K562 (cell line): ENCODE measurements at regions not wholly inside any gene's neighbourhood (a gene's known extent, or its start where the extent isn't known, plus 50 kb on each side); places are given as distances from the start of the nearest gene placed in this dataset.

Source experiments
- ASH1L ChIP-seq: fragments of 450-650 bp; IDR thresholded peaks from 2 replicates; pipeline ENCODE4 v1.6.1; 2018; ENCODE audit warnings: borderline replicate concordance, mild to moderate bottlenecking, low read depth; ENCODE audit not compliant: partially characterized antibody
- CAMTA2 ChIP-seq: fragments of 250-450 bp; sonication (Bioruptor Pico); conservative IDR thresholded peaks from 2 replicates; pipeline ENCODE4 v1.5.1; 2022
- CLOCK ChIP-seq: fragments of 250-450 bp; sonication (Bioruptor Pico); IDR thresholded peaks from 2 replicates; pipeline ENCODE4 v1.4.0; 2020; ENCODE audit warnings: mild to moderate bottlenecking, moderate library complexity, borderline replicate concordance
- ETV1 ChIP-seq: fragments of 450-650 bp; conservative IDR thresholded peaks from 2 replicates; pipeline ENCODE4 v1.6.1; 2016; ENCODE audit warnings: missing genetic modification characterization, control low read depth, low read depth, missing compliant biosample characterization
- HDAC1 ChIP-seq, 2 experiments: fragments of 450-650 bp; IDR thresholded peaks; 2 replicates each; pipeline ENCODE4 v1.6.1; 2016 to 2017; ENCODE audit warnings: inconsistent platforms in 1 of 2, mild to moderate bottlenecking in 1 of 2, moderate library complexity in 1 of 2
- HDAC2 ChIP-seq: fragments of 450-650 bp; IDR thresholded peaks from 2 replicates; pipeline ENCODE4 v1.6.1; 2016; ENCODE audit warnings: mild to moderate bottlenecking
- HEY1 ChIP-seq: fragments of 250-450 bp; sonication (Bioruptor Pico); IDR thresholded peaks from 2 replicates; pipeline ENCODE4 v1.5.0; 2020; ENCODE audit warnings: mild to moderate bottlenecking, moderate library complexity, borderline replicate concordance
- HNRNPH1 ChIP-seq: fragments of 200-400 bp; formaldehyde crosslinking; optimal IDR thresholded peaks from 2 replicates; pipeline ENCODE3; 2017; ENCODE audit warnings: low read depth, mild to moderate bottlenecking, low read length, moderate library complexity
- HNRNPUL1 ChIP-seq: fragments of 200-400 bp; formaldehyde crosslinking; IDR thresholded peaks from 2 replicates; pipeline ENCODE4 v1.6.1; 2017; ENCODE audit warnings: low read length
- KDM1A ChIP-seq, 2 experiments: fragments of 450-650 bp; IDR thresholded peaks; 2 replicates each; pipeline ENCODE4 v1.6.1; 2016; ENCODE audit warnings: mild to moderate bottlenecking in 2 of 2
- MTA3 ChIP-seq: fragments of 450-650 bp; formaldehyde crosslinking; IDR thresholded peaks from 2 replicates; pipeline ENCODE4 v1.6.1; 2017; ENCODE audit warnings: mild to moderate bottlenecking, borderline replicate concordance
- NFIC ChIP-seq: fragments of 450-650 bp; IDR thresholded peaks from 2 replicates; pipeline ENCODE4 v1.6.1; 2017; ENCODE audit warnings: mild to moderate bottlenecking, inconsistent platforms
- NFIX ChIP-seq: fragments of 250-450 bp; sonication (Bioruptor Pico); IDR thresholded peaks from 2 replicates; pipeline ENCODE4 v1.4.0; 2020; ENCODE audit warnings: low read depth, mild to moderate bottlenecking, moderate library complexity
- RFX7 ChIP-seq: fragments of 250-450 bp; sonication (Bioruptor Pico); IDR thresholded peaks from 2 replicates; pipeline ENCODE4 v1.5.1; 2021; ENCODE audit warnings: mild to moderate bottlenecking
- SMARCA4 ChIP-seq: fragments of 450-650 bp; IDR thresholded peaks from 2 replicates; pipeline ENCODE4 v1.6.1; 2016
- TCF7 ChIP-seq: sonication (generic); IDR thresholded peaks from 2 replicates; pipeline ENCODE4 v1.6.1; 2016; ENCODE audit warnings: antibody characterized with exemption, borderline replicate concordance
- TSC22D4 ChIP-seq: fragments of 450-650 bp; IDR thresholded peaks from 2 replicates; pipeline ENCODE4 v1.6.1; 2016; ENCODE audit warnings: missing genetic modification characterization, missing biosample characterization, control low read depth
- VEZF1 ChIP-seq: fragments of 200-800 bp; sonication (Bioruptor generic); IDR thresholded peaks from 2 replicates; pipeline ENCODE4 v1.6.1; 2017; ENCODE audit warnings: missing genetic modification characterization, missing compliant biosample characterization
- ZC3H4 ChIP-seq: sonication (generic); formaldehyde crosslinking; IDR thresholded peaks from 2 replicates; pipeline ENCODE4 v1.9.0; 2021; ENCODE audit warnings: missing genetic modification reagents, borderline replicate concordance
- ZEB2 ChIP-seq: fragments of 450-650 bp; IDR thresholded peaks from 2 replicates; pipeline ENCODE4 v1.6.1; 2016
- ZFX ChIP-seq: sonication (generic); formaldehyde crosslinking; IDR thresholded peaks from 2 replicates; pipeline ENCODE4 v1.8.0; 2022; ENCODE audit warnings: mild to moderate bottlenecking, missing genetic modification reagents, moderate library complexity
- ZNF263 ChIP-seq: sonication (generic); formaldehyde crosslinking; IDR thresholded peaks from 2 replicates; pipeline ENCODE4 v1.8.0; 2022; ENCODE audit warnings: mild to moderate bottlenecking, missing genetic modification reagents, borderline replicate concordance
- ZNF589 ChIP-seq: fragments of 200-800 bp; sonication (Bioruptor generic); IDR thresholded peaks from 2 replicates; pipeline ENCODE4 v1.6.1; 2016; ENCODE audit warnings: low read depth, missing genetic modification characterization, missing compliant biosample characterization
- TF ChIP-seq, protein P1 (sequence below): fragments of 450-650 bp; IDR thresholded peaks from one replicate; pipeline ENCODE4 v1.6.1; 2018; ENCODE audit warnings: mild to moderate bottlenecking, moderate library complexity; ENCODE audit not compliant: partially characterized antibody

DNA sequence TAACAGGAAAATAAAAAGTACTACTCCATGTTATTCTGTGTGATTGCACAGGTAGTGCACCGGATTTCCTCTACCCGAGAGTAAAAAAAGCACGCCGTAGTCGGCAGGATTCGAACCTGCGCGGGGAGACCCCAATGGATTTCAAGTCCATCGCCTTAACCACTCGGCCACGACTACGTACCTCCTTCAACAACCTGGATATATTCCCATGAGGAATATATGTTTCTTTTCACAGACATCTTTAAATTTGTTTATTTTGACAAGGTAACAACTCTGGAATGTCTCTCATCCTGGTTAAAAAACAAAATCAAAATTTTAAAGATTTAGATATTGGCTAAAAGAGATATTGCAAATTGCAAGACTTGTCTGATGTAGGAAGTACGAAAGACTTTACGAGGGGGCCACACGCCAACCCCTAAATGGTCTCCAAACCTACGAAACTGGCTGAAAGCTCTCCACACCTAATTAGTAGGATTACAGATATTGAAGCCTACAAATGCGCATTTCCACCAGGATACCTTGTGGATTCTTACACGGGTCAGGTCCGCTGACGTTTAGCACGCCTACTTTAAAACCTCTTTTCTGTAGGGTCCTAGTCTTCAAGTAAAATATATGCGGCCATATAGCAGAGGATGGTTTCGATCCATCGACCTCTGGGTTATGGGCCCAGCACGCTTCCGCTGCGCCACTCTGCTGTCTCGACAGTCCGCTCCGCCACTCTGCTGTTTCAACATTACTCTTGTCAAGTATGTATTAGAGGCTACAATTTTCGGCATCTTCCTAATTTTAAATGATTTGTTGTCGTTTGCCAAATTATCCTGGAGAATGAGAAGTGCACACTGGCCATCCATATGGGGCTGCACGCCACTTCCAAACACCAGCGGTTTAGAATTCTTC lies 52.2 kb upstream of the BTN3A2 start (continued):
- peak; percentile 46; the same call in 1 of the 2 replicates for TF ChIP-seq ZFX (CRISPR knock-in tag)
- no peak for TF ChIP-seq HNRNPH1
- no peak for TF ChIP-seq ASH1L
- TF ChIP-seq KDM1A (IDR thresholded peaks at IDR 0.05): peak; percentile 51 to 56; a peak in 3 of 4 replicates
- TF ChIP-seq HNRNPUL1: no peak
- no peak for TF ChIP-seq ZC3H4 (CRISPR knock-in tag)
- no peak for TF ChIP-seq ZNF589 (CRISPR knock-in tag)
- TF ChIP-seq NFIX (CRISPR knock-in tag): no peak
- TF ChIP-seq NFIC: peak; percentile 78
- no peak for TF ChIP-seq TSC22D4 (tag)
- TF ChIP-seq ZNF263 (CRISPR knock-in tag): peak; percentile 13; the same call in 1 of the 2 replicates
- TF ChIP-seq ZEB2: peak; percentile 79; the same call in 1 of the 2 replicates
- TF ChIP-seq HDAC2: 0 out of 2 replicates have a peak, but pooled peaks have one; percentile 25
- no peak for TF ChIP-seq HEY1 (CRISPR knock-in tag)
- TF ChIP-seq CAMTA2: no peak
- no peak for TF ChIP-seq SMARCA4
- no peak for TF ChIP-seq CLOCK (CRISPR knock-in tag)
- TF ChIP-seq, protein P1, sequence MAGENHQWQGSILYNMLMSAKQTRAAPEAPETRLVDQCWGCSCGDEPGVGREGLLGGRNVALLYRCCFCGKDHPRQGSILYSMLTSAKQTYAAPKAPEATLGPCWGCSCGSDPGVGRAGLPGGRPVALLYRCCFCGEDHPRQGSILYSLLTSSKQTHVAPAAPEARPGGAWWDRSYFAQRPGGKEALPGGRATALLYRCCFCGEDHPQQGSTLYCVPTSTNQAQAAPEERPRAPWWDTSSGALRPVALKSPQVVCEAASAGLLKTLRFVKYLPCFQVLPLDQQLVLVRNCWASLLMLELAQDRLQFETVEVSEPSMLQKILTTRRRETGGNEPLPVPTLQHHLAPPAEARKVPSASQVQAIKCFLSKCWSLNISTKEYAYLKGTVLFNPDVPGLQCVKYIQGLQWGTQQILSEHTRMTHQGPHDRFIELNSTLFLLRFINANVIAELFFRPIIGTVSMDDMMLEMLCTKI: no peak
- TF ChIP-seq ETV1 (tag): peak; percentile 90
- peak; percentile 60; the same call in 1 of the 2 replicates for TF ChIP-seq TCF7
- TF ChIP-seq MTA3: no peak; the same call in 1 of the 2 replicates
- TF ChIP-seq RFX7: no peak
- TF ChIP-seq VEZF1 (CRISPR knock-in tag): peak; percentile 30; the same call in 1 of the 2 replicates
- peak in 1 of 2 experiments; percentile 90; a peak in 2 of 4 replicates for TF ChIP-seq HDAC1 (IDR thresholded peaks at IDR 0.05)
